ENCODE measurements at regions not wholly inside any gene's neighbourhood (a gene's known extent, or its start where the extent isn't known, plus 50 kb on each side); places are given as distances from the start of the nearest gene placed in this dataset.
"Not testable (repeated sequence)": the region's sequence is repeated elsewhere in the genome, so short reads cannot be mapped to it uniquely, and the experiment has no call there.

DNA sequence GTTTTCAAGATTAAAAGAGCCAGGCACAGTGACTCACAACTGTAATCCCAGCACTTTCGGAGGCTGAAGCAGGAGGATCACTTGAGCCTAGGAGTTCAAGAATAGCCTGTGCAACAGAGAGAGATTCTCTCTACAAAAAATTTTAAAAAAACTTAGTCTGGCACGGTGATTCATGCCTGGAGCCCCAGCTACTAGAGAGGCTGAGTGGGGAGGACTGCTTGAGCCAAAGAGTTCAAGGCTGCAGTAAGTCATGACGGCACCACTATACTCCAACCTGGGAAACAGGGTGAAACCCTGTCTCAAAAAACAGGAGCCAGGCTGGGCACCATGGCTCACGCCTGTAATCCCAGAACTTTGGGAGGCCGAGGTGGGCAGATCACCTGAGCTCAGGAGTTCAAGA lies 86.6 kb upstream of the KCTD7 start:
- DNase-seq = no peak
- TF ChIP-seq, protein P1, sequence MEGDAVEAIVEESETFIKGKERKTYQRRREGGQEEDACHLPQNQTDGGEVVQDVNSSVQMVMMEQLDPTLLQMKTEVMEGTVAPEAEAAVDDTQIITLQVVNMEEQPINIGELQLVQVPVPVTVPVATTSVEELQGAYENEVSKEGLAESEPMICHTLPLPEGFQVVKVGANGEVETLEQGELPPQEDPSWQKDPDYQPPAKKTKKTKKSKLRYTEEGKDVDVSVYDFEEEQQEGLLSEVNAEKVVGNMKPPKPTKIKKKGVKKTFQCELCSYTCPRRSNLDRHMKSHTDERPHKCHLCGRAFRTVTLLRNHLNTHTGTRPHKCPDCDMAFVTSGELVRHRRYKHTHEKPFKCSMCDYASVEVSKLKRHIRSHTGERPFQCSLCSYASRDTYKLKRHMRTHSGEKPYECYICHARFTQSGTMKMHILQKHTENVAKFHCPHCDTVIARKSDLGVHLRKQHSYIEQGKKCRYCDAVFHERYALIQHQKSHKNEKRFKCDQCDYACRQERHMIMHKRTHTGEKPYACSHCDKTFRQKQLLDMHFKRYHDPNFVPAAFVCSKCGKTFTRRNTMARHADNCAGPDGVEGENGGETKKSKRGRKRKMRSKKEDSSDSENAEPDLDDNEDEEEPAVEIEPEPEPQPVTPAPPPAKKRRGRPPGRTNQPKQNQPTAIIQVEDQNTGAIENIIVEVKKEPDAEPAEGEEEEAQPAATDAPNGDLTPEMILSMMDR (IDR thresholded peaks at IDR 0.05) = no peak
- intact Hi-C loops (cut with DNase I) = no loop called here
- no peaks in the 10 kb centered on the region for H3K4me1 ChIP-seq
- H3K4me3 ChIP-seq = no peak overlapping the region
- H3K9me3 ChIP-seq = no peaks in the 10 kb centered on the region
- no peaks in the 10 kb centered on the region for H3K36me3 ChIP-seq
- no peak overlapping the region for H3K9ac ChIP-seq (ENCODE audit: low read depth in 2 of 2, low read length in 2 of 2)
- no peaks in the 10 kb centered on the region for H3K27me3 ChIP-seq
- H3K27ac ChIP-seq = no peak overlapping the region

DNA sequence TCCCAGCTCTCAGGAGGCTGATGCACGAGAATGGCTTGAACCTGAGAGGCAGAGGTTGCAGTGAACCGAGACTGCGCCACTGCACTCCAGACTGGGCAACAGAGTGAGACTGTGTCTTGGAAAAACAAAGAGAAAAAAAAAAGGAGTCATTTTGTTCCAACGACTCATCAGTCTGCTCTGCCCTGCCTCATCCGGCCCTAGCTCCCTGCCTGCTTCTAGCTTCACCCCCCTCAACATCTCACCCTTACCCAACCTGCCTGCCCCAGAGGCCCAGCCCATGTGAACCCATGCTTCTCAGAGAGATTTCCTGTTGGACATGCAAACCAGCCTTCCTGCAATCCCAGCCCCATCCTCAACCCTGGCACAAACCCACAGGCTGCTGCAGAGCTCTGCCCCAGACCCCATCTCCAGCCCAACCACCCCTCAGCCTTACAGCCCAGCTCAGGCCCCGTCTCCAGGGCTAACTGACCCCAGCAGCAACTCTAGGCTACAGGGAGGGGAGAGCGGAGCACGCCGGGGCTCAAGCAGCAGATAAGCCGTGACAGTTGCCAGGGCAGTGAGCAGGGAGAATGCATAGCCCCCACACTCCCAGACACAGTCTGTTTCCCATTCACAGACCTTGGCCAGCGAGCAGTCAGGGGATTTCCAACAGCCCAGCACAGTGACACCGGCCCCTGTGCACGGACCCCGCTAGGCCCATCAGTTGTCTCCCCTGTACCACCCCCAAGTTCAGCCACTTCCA lies 86.0 kb upstream of the KCTD7 start:
- intact Hi-C loops (cut with DNase I) = no loop called here
- Histone ChIP-seq H3K4me3 (no peak overlapping the region), H3K9me3 (no peaks in the 10 kb centered on the region), H3K27ac (no peak overlapping the region), H3K9ac (ENCODE audit: low read depth in 2 of 2, low read length in 2 of 2) (no peak overlapping the region), H3K27me3 (no peaks in the 10 kb centered on the region), H3K36me3 (no peaks in the 10 kb centered on the region), H3K4me1 (no peaks in the 10 kb centered on the region)
- TF ChIP-seq, protein P1 (IDR thresholded peaks at IDR 0.05) = no peak
- DNase-seq = no peak

DNA sequence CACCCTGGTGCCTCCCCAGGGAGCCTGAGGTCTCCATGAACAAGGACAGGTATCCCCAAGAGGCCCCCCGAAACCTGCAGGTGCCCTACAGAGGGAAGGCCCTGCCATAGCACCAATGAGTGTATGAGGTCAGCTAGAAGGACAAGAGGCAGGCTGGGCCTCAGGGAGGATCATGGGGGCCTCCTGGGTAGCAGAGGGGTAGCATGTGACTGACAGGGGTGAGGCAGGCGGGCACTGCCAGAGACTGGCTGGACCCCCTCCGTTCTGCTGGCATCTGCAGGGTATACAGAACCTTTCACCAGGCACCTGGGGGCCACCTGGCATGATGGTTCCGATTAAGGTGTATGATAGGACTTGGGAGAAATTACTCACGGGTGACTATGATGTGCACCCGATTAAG lies 79.2 kb upstream of the KCTD7 start:
- Histone ChIP-seq H3K27me3 (no peaks in the 10 kb centered on the region), H3K4me3 (no peak overlapping the region), H3K27ac (no peak overlapping the region), H3K9me3 (no peaks in the 10 kb centered on the region), H3K4me1 (no peaks in the 10 kb centered on the region), H3K9ac (ENCODE audit: low read depth in 2 of 2, low read length in 2 of 2) (no peak overlapping the region), H3K36me3 (peaks cover 9% of the 10 kb centered on the region)
- TF ChIP-seq, protein P1 (IDR thresholded peaks at IDR 0.05) = no peak
- DNase-seq = no peak
- intact Hi-C loops (cut with DNase I) = no loop called here

GRCh38 chr7:66553001-66553400 lies 75.7 kb upstream of the KCTD7 start:
- Histone ChIP-seq H3K4me3 (no peak overlapping the region), H3K9me3 (no peaks in the 10 kb centered on the region), H3K27me3 (no peaks in the 10 kb centered on the region), H3K27ac (no peak overlapping the region), H3K4me1 (no peaks in the 10 kb centered on the region), H3K9ac (ENCODE audit: low read depth in 2 of 2, low read length in 2 of 2) (no peak overlapping the region), H3K36me3 (peaks cover 18% of the 10 kb centered on the region)
- TF ChIP-seq, protein P1 (IDR thresholded peaks at IDR 0.05) = no peak
- no peak for DNase-seq
- intact Hi-C loops (cut with DNase I) = no loop called here

DNA sequence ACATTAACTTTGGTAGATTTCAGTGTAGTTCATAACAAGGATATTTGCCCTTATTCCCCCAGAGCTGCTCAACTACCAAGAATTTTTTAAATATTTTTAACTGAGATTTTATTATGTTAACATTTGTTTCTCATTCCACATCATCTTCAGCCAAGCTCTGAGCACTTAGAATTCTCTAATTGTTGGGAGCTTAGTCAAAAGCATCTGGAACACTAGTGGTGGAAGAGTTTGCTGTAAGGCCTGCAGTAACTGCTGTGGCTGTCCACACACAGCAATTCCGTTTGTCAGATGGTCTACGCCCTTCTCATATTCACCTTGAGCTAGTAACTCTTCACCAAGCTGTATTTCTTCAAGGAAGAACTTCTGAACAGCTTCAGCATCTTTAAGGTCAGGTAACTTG lies 75.0 kb upstream of the KCTD7 start:
- H3K4me1 ChIP-seq; H3K4me3 ChIP-seq; H3K9me3 ChIP-seq; DNase-seq; H3K27ac ChIP-seq; H3K9ac ChIP-seq (ENCODE audit: low read depth in 2 of 2, low read length in 2 of 2); intact Hi-C loops (cut with DNase I); H3K27me3 ChIP-seq: not testable (repeated sequence)
- peaks cover 18% of the 10 kb centered on the region for H3K36me3 ChIP-seq

DNA sequence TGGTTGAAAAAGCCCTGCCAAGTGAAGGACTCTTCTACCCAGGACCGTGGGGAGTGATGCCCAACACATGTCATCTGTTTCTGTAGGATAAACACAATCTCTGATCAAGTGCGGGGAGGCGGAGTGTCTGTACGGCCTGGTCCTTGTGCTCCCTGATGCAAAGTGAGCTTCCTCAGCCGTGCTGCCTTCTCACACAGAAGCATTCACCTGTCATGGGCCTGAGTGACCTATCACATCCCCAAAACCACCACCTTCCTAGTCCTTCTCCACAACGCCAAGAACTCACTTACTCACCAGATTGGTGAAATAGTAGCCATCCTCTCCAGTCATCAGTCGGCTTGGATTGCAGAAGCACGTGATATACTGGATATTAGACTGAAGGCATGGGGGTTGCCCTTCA lies 74.4 kb upstream of the KCTD7 start:
- H3K4me1 ChIP-seq; H3K9me3 ChIP-seq; intact Hi-C loops (cut with DNase I); H3K9ac ChIP-seq (ENCODE audit: low read depth in 2 of 2, low read length in 2 of 2); DNase-seq; H3K27me3 ChIP-seq; H3K4me3 ChIP-seq; H3K27ac ChIP-seq: not testable (repeated sequence)
- H3K36me3 ChIP-seq = peaks cover 18% of the 10 kb centered on the region

DNA sequence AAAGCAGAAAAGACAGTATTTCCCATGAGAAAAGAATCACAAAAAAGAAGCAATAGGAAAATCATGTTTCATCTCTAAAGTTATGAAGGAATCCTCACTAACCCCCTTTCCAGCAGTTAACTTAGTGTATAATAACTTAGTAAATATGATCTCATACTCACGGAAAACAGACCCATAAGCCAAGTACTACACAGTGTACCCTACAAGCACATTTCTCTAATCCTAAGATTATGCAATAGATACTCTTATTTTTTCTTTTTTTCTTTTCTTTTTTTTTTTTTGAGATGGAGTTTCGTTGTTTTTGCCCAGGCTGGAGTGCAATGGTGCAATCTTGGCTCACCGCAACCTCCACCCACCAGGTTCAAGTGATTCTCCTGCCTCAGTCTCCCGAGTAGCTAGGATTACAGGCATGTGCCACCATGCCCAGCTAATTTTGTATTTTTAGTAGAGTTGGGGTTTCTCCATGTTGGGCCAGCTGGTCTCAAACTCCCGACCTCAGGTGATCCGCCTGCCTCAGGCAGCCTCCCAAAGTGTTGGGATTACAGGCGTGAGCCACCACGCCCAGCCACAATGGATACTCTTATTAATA lies 73.7 kb upstream of the KCTD7 start:
- H3K9ac ChIP-seq (ENCODE audit: low read depth in 2 of 2, low read length in 2 of 2); DNase-seq; H3K27me3 ChIP-seq; H3K4me3 ChIP-seq; H3K9me3 ChIP-seq; H3K4me1 ChIP-seq; H3K27ac ChIP-seq; intact Hi-C loops (cut with DNase I): not testable (repeated sequence)
- peaks cover 18% of the 10 kb centered on the region for H3K36me3 ChIP-seq
